Umbilical cord (tissue), 1 donor: ENCODE measurements at regions not wholly inside any gene's neighbourhood (a gene's known extent, or its start where the extent isn't known, plus 50 kb on each side); places are given as distances from the start of the nearest gene placed in this dataset.

Source experiments
- DNase-seq: peaks from one replicate; pipeline ENCODE4 v3.0.0-alpha.2; 2015; ENCODE audit warnings: low spot score

DNA sequence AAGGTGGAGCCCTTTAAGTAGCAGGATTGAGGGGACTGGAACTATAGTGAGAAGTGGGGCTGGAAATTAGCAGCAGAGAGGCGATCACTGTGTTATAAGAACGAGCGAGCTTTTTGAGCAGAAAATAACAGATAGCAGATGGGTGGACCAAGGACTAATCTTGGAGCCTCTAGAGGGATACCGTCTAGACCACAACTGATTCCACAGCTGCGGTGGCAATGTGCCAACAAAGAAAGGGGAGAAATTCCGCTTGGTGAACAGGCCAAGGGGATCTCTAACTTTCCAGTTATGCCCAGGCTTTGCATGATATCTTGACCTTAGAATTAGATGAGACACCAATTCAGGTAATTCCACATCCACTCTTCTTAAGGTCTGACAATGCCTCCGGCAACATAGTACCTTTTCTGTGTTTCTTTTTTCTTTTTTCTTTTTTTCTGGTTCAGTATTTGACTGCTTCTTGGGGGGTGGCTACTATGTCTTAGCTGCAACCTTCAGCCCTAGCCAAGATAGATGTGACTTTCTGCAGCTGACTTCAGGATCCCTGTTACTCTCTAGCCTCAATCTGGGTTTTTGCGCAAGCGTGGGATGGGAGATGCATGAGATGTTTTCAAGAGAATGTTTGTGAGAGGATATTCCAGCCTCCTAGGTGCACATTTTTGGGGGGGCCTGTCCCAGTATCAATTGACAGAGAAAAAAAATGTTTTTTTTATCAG is 143.4 kb upstream of the CPSF6 start:
- peak; percentile 18 for DNase-seq

DNA sequence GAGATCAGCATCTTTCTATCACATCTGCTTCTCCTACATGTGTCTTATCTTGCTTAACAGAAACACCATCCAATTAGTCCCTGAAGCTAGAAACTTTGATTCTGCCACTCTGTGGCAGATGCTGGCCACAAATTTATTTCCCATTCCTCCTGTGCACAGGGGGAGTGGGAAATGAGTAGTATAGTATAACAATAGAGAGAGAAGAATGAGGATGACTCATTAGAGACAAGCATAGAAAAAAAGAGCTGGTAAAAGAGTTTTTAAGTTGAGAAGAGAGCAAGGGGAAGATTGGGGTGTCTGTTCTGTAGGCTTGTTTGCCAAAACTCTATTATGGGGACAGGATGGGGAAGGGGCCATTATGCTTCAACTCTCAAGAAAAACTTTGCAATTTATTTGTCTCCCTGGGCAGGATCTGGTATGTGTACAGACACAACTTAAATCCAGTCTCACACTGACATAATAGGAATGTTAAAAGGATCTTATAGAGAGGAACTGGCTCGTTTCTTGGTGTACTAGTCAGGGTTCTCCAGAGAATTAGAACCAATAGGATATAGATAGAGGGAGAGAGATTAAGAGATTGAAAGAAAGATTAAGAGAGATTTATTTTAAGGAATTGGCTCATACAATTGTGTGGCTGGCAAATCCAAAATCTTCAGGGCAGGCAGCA is 142.6 kb upstream of the CPSF6 start:
- DNase-seq = peak; percentile 45

DNA sequence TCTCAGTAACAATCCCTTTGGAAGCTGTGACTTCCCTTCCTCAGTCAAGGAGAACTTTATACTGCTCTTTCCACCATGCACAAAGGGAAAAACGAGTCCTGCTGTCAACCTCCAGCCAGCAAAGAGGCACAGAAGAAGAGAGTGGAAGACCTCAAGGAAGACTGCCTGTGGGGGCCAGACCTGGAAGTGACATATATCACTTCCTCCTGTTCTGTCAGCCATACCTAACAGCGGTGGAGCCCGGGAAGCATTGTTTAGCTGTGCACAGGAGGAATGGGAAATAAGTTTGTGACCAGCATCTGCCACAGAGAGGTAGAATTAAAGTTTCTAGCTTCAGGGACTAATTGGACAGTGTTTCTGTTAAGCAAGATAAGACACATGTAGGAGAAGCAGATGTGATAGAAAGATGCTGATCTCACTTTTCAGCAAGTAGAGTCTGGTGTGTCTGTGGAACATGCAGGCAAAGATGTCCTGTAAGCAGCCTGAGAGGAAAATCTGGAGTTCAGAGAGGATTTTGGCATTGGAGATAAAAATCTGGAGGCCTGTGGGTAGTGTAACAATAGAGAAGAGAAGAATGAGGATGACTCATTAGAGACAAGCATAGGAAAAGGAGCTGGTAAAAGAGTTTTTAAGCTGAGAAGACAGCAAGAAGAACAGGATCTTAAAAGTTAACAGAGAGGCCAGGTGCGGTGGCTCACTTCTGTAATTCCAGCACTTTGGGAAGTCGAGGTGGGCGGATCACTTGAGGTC is 141.6 kb upstream of the CPSF6 start:
- peak; percentile 9 for DNase-seq

- DNase-seq = no peak
These were observed 140.1 kb upstream of the CPSF6 start for GRCh38 chr12:69099201-69099837.

- no peak for DNase-seq
These were observed 137.9 kb upstream of the CPSF6 start for GRCh38 chr12:69101505-69101904.

- peak; percentile 17 for DNase-seq
These were observed 136.5 kb upstream of the CPSF6 start for GRCh38 chr12:69102856-69103255.

GRCh38 chr12:69105101-69105962 is 134.0 kb upstream of the CPSF6 start:
- DNase-seq = no peak

- no peak for DNase-seq
These were observed 132.8 kb upstream of the CPSF6 start for GRCh38 chr12:69106482-69107118.

DNA sequence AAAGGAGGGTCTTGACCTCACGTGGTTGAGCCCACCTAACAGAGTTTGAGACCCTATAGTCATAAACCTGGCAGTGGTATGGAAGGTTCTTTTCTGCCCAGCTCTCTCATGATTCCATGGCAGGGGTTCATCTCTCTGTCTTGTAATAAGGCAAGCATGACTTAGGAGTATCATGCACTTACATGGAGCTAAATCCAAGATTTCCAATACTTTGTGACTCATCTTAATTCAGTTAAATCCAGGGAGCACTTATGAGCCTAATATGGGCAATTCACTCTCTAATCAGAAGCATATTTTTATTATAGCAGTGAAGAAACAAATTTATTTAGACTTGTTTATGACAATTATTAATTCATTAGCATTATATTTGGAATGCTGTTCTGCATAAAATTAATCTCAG is 131.8 kb upstream of the CPSF6 start:
- peak; percentile 56 for DNase-seq

GRCh38 chr12:69108037-69108436 is 131.3 kb upstream of the CPSF6 start:
- peak; percentile 35 for DNase-seq

GRCh38 chr12:69112616-69113015 is 126.8 kb upstream of the CPSF6 start:
- DNase-seq = no peak

- no peak for DNase-seq
These were observed 124.3 kb upstream of the CPSF6 start for GRCh38 chr12:69115099-69115498.

DNA sequence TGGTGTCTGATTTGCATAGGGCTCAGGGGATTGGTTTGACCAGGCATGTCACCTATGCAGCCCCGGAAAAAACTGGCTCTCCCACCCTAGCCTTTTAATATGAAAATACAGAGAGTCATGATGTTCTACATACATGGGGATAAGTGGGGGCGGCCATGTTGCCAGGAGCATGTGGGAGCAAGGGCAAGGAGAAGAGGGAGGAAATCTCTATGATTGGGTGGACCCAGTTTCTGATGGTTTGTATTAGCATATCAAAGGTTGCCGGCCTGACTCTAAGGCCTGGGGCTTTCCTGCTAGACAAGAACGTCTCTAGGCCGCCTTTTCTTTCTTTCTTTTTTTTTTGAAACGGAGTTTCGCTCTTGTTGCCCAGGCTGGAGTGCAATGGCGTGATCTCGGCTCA is 123.4 kb upstream of the CPSF6 start:
- no peak for DNase-seq

- DNase-seq = no peak
These were observed 121.7 kb upstream of the CPSF6 start for GRCh38 chr12:69117566-69118266.

- DNase-seq = no peak
These were observed 120.9 kb upstream of the CPSF6 start for GRCh38 chr12:69118516-69118915.

DNA sequence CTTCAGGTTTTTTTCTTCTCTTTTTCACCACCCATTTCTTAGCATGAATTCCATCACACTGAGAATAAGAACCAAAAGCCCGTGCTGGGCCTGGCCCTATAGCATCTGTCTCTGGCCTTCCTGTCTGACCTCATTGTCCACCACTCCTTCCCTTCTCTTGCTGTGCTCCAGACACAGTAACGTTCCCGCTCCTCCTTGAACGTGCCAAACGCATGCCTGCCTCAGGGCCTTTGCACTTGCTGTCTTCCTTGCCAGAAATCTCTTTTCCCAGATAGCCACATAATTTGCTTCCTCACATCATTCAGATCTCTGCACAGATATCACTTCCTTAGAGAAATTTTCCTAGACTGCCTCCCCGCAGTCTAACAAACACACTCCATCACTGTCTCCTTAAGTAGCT is 119.6 kb upstream of the CPSF6 start:
- no peak for DNase-seq

- DNase-seq = no peak
These were observed 119.0 kb upstream of the CPSF6 start for GRCh38 chr12:69120354-69120753.

- DNase-seq = no peak
These were observed 116.1 kb upstream of the CPSF6 start for GRCh38 chr12:69123311-69123710.

DNA sequence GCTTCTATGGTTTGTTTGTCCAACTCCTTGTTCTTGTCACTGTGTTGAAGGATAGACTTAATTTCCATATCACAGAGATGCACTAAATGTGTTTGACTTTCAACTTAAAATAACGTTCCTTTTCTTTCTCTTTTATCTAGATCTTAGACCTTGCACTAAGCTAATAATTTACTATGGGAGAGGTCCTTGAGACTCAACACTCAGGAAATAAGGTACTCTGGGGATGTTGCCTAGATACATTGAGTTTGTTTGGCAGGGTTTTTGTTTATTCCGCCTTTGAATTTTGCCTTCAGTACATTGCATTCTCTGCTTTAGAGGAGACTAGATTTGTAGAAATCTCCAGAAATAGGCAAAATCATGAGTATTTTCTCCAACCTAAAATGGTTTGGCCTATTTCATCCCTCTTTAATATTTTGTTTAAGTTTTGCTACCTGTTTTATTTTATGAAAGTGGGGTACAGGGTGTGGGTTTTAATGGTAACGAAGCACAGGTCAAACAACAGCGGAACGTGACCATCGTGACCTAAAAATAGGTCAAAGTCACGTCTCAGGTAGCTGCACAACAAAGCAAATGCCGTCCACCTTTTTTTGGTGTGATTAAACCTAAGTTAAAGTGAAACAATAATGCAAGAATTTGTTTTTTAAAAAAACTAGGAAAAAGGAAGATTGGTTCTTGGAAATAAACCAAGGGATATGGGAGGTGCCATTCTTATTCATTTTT is 115.3 kb upstream of the CPSF6 start:
- DNase-seq = no peak
